Tibial artery (tissue), 4 donors: ENCODE measurements at regions not wholly inside any gene's neighbourhood (a gene's known extent, or its start where the extent isn't known, plus 50 kb on each side); places are given as distances from the start of the nearest gene placed in this dataset.
A peak's percentile ranks its signal among the peaks of the same experiment; 100 is the strongest.

Experiments used
- DNase-seq, 2 donors: peaks; one replicate each; pipeline ENCODE4 v3.0.0-alpha.2; 2019
- H3K27ac ChIP-seq, 2 donors: fragments of 200-600 bp; sonication (generic) in 1 of 2; 1 replicate in 1 of 2; 2 replicates in 1 of 2; pipeline ENCODE4 v1.5.1; 2018 to 2019; ENCODE audit warnings: mild to moderate bottlenecking in 1 of 2
- H3K27me3 ChIP-seq, 2 donors: fragments of 200-600 bp; sonication (generic) in 1 of 2; one replicate each; pipeline versions ENCODE4 v1.5.1 to v1.6.0; 2016 to 2019
- H3K36me3 ChIP-seq, 3 donors: fragments of 200-600 bp; sonication (generic) in 2 of 3; one replicate each; pipeline ENCODE4 v1.5.1; 2016 to 2019; ENCODE audit warnings: mild to moderate bottlenecking in 2 of 3
- H3K4me1 ChIP-seq, 4 donors: fragments of 200-600 bp; sonication (generic) in 2 of 4; 1 replicate in 3 of 4; 2 replicates in 1 of 4; pipeline ENCODE4 v1.5.1; 2016 to 2019
- H3K4me3 ChIP-seq, 2 donors: fragments of 200-600 bp; sonication (generic) in 1 of 2; 1 replicate in 1 of 2; 2 replicates in 1 of 2; pipeline ENCODE4 v1.5.1; 2018 to 2019; ENCODE audit warnings: mild to moderate bottlenecking in 2 of 2
- H3K9me3 ChIP-seq, 3 donors: fragments of 200-600 bp; sonication (generic) in 1 of 3; one replicate each; pipeline ENCODE4 v1.5.1; 2016 to 2019
- intact Hi-C: fragments of 100-400 bp; cut with DNase I; formaldehyde crosslinking; loops from one replicate; pipeline ENCODE4 v1.15.0; 2023; ENCODE audit warnings: low total_unique reads
- TF ChIP-seq, protein P1 (sequence below), 2 experiments: fragments of 200-600 bp in 1 of 2; fragments of 450-650 bp in 1 of 2; IDR thresholded peaks; one replicate each; pipeline ENCODE4 v1.5.1; 2017 to 2019; ENCODE audit warnings: antibody characterized with exemption in 2 of 2, mild to moderate bottlenecking in 1 of 2, moderate library complexity in 1 of 2

DNA sequence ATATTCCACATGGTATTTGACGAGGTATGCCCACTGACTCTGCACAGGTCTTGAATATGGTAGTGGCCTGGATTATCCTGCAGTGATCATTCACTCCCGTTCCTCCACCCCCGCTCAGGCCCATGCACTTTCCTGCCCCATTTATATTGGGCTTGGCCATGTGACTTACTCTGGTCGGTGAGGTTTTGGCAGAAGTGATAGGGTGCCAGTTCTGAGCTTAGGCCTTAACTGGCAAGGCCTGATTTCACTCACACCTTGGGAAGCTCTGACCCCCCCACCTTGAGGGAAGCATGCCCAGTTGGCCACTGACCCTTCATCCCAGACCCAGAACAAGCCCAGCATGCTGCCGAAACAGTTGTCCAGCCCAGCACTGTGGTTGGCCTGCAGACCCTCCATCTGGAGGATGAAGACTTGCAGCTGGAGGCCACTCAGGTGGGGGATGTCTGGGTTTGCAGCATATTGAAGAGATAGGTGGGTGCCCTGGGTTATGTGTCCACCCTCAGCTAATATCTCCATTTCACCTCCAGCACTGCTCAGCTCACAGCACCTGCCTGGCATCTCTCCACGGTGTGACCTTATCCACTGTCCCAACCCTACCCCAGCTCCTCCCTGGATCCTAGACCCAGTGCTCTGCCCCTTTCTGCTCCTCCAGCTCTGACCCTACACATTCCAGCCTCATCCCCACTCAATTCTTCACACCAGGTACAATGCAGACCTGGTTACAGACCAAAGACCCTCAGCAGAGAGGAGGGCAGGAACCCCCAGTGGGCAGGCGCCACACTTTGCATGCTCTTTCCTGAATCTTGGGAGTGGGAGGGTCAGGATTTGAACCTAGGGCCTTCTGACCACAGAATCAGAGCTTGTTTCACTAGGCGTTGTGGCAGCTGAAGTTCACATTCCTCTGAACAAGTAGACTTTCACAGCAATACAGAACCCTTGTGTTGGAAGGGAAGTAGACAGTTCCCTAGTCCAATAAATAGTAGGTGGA lies 138.1 kb upstream of the CHST15 start:
- peaks cover 0 to 5% (median under 1%) of the 10 kb centered on the region in 4 donors for H3K4me1 ChIP-seq
- H3K27ac ChIP-seq: no peak overlapping the region
- H3K9me3 ChIP-seq: no peaks in the 10 kb centered on the region
- peak in 1 of 2 donors; percentile 55 for DNase-seq
- no peak overlapping the region for H3K4me3 ChIP-seq
- H3K27me3 ChIP-seq: no peaks in the 10 kb centered on the region
- no peaks in the 10 kb centered on the region for H3K36me3 ChIP-seq
- TF ChIP-seq, protein P1, sequence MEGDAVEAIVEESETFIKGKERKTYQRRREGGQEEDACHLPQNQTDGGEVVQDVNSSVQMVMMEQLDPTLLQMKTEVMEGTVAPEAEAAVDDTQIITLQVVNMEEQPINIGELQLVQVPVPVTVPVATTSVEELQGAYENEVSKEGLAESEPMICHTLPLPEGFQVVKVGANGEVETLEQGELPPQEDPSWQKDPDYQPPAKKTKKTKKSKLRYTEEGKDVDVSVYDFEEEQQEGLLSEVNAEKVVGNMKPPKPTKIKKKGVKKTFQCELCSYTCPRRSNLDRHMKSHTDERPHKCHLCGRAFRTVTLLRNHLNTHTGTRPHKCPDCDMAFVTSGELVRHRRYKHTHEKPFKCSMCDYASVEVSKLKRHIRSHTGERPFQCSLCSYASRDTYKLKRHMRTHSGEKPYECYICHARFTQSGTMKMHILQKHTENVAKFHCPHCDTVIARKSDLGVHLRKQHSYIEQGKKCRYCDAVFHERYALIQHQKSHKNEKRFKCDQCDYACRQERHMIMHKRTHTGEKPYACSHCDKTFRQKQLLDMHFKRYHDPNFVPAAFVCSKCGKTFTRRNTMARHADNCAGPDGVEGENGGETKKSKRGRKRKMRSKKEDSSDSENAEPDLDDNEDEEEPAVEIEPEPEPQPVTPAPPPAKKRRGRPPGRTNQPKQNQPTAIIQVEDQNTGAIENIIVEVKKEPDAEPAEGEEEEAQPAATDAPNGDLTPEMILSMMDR (IDR thresholded peaks at IDR 0.05): no peak
- intact Hi-C loops: no loop called here

DNA sequence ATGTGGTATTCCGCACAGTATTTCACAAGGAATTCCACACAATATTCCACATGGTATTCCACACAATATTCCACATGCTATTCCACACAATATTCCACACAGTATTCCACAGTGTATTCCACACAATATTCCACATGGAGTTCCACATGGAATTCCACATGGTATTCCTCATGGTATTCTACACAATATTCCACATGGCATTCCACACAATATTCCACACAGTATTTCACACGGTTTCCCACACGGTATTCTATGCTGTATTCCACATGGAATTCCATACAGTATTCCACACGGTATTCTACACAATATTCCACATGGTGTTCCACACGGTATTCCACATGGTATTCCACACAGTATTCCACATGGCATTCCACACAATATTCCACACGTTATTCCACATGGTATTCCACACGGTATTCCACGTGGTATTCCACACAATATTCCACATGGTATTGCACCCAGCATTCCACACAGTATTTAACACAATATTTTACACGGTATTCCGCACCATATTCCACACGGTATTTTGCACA lies 137.3 kb upstream of the CHST15 start:
- TF ChIP-seq, protein P1 (IDR thresholded peaks at IDR 0.05): no peak
- H3K27me3 ChIP-seq: no peaks in the 10 kb centered on the region
- no peaks in the 10 kb centered on the region for H3K9me3 ChIP-seq
- H3K4me3 ChIP-seq: no peak overlapping the region
- intact Hi-C loops: no loop called here
- H3K27ac ChIP-seq: no peak overlapping the region
- H3K36me3 ChIP-seq: no peaks in the 10 kb centered on the region
- no peak for DNase-seq
- H3K4me1 ChIP-seq: peaks cover 0 to 12% (median 6%) of the 10 kb centered on the region in 4 donors

DNA sequence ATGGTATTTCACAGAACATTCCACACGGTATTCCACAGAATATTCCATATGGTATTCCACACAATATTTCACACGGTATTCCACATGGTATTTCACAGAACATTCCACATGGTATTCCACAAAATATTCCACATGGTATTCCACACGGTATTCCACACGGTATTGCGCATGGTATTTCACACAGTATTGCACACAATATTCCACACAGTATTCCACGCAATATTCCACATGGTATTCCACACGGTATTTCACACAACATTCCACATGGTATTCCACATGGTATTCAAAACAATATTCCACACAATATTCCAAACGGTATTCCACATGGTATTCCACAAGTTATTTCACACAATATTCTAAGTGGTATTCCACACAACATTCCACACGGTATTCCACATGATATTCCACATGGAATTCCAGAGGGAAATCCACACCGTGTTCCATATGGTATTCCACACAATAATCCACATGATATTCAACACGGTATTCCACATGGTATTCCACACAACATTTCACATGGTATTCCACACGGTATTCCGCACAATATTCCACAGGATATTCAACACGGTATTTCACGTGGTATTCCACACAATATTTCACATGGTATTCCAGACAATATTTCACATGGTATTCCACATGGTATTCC lies 136.7 kb upstream of the CHST15 start:
- H3K36me3 ChIP-seq: no peaks in the 10 kb centered on the region
- DNase-seq: no peak
- no peak overlapping the region for H3K4me3 ChIP-seq
- no peaks in the 10 kb centered on the region for H3K9me3 ChIP-seq
- TF ChIP-seq, protein P1 (IDR thresholded peaks at IDR 0.05): no peak
- peaks cover 3 to 17% (median 11%) of the 10 kb centered on the region in 4 donors for H3K4me1 ChIP-seq
- no peaks in the 10 kb centered on the region for H3K27me3 ChIP-seq
- H3K27ac ChIP-seq: no peak overlapping the region
- intact Hi-C loops: loop anchor here (10.0 kb wide), 1 partner anchor 135 kb away; the partner anchor contains the start of gene CHST15

DNA sequence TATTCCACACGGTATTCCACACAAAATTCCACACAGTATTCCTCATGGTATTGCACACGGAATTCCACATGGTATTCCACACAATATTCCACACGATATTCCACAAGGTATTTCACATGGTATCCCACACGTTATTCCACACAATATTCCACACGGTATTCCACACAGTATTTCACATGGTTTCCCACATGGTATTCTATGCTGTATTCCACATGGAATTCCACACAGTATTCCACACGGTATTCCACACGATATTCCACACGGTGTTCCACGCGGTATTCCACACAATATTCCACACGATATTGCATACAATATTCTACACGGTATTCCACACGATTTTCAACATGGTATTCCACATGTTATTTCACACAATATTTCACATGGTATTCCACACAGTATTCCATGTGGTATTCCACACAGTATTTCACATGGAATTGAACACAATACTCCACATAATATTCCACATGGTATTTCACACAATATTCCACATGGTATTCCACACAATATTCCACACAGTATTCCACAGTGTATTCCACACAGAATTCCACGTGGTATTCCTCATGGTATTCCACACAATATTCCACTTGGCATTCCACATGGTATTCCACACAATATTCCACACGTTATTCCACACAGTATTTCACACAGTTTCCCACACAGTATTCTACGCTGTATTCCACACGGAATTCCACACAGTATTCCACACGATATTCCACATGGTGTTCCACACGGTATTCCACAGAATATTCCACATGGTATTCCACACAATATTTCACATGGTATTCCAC lies 136.0 kb upstream of the CHST15 start:
- Histone ChIP-seq H3K36me3 (no peaks in the 10 kb centered on the region), H3K27me3 (no peaks in the 10 kb centered on the region), H3K4me3 (no peak overlapping the region), H3K27ac (no peak overlapping the region), H3K9me3 (no peaks in the 10 kb centered on the region), H3K4me1 (peaks cover 5 to 25% (median 18%) of the 10 kb centered on the region in 4 donors)
- TF ChIP-seq, protein P1 (IDR thresholded peaks at IDR 0.05): no peak
- intact Hi-C loops: loop anchor here (10.0 kb wide), 1 partner anchor 135 kb away; the partner anchor contains the start of gene CHST15
- no peak for DNase-seq

DNA sequence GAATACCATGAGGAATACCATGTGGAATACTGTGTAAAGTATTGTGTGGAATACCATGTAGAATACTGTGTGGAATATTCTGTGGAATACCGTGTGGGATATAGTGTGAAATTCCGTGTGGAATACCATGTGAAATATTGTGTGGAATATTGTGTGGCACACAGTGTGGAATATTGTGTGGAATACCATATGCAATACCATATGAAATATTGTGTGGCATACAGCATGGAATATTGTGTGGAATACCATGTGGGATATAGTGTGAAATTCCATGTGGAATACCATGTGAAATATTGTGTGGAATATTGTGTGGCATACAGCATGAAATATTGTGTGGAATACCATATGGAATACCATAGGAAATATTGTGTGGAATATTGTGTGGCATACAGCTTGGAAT lies 135.1 kb upstream of the CHST15 start:
- intact Hi-C loops: loop anchor here (10.0 kb wide), 1 partner anchor 134 kb away; the partner anchor contains the start of gene CHST15

More for the DNA sequence above, 135.1 kb upstream of the CHST15 start:
- no peak overlapping the region for H3K27ac ChIP-seq
- no peak for DNase-seq
- no peaks in the 10 kb centered on the region for H3K27me3 ChIP-seq
- no peaks in the 10 kb centered on the region for H3K36me3 ChIP-seq
- H3K9me3 ChIP-seq: no peaks in the 10 kb centered on the region
- peaks cover 5 to 31% (median 26%) of the 10 kb centered on the region in 4 donors for H3K4me1 ChIP-seq
- H3K4me3 ChIP-seq: no peak overlapping the region
- TF ChIP-seq, protein P1 (IDR thresholded peaks at IDR 0.05): no peak
